ENCODE measurements at regions not wholly inside any gene's neighbourhood (a gene's known extent, or its start where the extent isn't known, plus 50 kb on each side); places are given as distances from the start of the nearest gene placed in this dataset.

- no peak for TF ChIP-seq POLR2A (IDR thresholded peaks at IDR 0.05; ENCODE audit: low read depth, low read length)
- TF ChIP-seq TAF1 (IDR thresholded peaks at IDR 0.05; ENCODE audit: low read depth, low read length) = no peak
- no peak for TF ChIP-seq POLR2AphosphoS5 (IDR thresholded peaks at IDR 0.05; ENCODE audit: low read depth, low read length)
These were observed 573.0 kb downstream of the TBC1D22A start for GRCh38 chr22:47335460-47335859.

Data from GM12891 (cell line).